ENCODE measurements at regions not wholly inside any gene's neighbourhood (a gene's known extent, or its start where the extent isn't known, plus 50 kb on each side); places are given as distances from the start of the nearest gene placed in this dataset.

DNA sequence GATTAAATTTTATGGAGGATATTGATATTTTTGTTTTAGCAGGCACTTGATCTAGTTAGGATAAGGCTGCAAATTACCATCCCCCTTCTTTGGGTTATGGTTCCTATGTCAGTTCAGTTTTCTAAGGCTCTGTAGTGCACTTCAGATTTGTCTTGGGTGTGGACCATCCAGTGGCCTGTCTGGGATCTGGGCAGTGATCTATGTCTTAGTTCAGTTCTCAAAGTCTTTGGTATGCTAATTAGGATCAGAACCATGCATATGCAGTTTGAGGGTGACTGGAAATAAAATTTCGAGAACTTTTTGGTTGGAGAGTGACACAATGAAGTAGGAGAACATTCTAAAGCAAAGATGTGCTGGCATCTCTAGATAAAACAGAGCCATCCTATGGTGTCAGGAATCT, 388.2 kb downstream of the MID1IP1 start:
- no peak for DNase-seq

DNA sequence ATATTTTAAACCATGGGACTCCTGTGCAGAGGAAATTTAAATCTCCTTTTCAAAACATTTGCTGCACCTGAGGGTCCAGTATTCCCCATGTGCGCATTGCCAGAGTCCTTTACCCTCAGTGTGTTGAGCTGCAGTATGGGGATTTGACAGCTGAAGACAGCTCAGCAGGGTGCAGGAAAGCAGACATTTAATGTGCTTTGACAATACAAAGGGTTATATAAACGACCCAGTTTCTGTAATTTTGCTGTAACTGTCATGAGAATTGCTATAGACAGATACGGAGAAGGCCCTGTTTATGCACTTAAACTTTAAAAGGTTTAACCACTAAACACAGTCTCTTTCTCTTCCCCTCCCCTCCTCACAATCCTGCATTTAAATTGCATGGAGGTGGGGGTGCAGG, 393.4 kb downstream of the MID1IP1 start:
- no peak for DNase-seq

DNA sequence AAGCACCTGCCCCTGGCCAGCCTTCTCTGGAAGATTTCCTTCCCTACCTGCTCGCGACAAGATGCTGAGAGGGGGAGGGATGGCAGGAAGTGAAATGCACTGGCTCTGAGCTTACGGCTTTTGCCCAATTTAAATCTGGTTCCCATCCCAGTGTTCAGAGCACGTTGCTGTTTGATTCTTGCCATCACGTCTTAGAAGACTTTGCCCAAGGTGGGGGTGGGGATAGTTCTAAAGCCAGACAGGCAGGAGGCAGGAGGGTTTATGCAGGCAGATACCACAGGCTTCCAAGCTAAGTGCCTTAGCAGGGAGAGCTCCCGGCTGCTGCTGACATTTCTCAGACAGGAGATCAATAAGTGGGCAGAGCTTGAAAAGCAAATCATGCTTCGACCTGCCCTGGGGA, 393.9 kb downstream of the MID1IP1 start:
- DNase-seq = no peak

DNA sequence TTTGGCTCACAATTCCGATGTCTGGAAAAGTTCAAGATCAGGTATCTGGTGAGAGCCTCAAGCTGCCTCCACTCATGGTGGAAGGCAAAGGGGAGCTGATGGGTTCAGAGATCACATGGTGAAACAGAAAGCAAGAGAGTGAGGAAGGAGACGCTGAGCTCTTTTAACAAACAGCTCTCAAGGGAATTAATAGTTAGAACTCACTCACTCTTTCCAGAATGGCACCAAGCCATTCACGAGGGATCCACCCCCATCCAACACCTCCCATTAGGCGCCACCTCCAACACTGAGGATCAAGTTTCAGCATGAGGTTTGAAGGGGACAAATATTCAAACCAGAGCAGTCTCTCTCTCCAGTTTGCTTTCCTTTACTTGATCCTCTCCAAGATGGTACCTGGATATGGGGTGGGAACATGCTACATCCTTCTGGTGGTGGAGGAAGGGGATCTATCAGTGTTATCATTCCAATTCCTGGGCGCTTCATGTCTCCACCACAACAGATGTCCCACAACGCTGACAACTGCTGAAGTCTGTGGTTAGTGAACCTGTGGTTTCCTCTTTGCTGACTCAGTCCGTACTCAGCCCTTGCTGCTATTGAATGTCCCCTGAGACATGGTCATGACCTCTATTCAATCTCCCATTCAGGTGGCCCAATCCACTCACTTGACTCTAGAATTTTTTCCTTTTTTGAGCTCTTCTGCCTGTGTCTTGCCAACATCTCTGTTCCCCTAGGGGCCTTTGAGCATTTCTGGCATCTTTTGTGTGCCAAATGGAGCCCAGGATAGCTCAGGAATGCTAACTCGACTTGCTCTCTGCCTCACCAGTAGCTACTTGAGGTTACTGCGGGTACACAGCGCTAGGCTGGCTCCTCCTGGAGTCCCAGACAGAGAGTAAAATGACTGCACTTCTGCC, 395.2 kb downstream of the MID1IP1 start:
- peak; percentile 8 for DNase-seq

DNA sequence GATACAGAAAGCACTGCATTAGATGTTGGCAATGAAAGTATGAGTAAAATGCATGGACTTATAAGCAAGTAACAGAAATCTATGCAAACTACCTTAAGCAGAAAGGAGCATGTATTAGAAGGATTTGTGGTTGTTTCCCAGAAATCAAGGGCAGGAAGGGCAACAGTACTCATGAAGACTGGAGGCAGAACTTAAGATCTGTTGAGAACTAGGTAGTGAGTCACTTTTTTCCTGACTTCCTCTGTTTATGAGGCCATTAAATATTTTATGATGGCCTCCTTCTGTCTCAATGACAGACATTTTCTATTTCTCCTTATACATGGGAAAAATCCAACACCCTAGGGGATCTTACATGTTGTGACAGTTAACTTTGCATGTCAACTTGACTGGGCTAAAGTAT, 398.2 kb downstream of the MID1IP1 start:
- no peak for DNase-seq

DNA sequence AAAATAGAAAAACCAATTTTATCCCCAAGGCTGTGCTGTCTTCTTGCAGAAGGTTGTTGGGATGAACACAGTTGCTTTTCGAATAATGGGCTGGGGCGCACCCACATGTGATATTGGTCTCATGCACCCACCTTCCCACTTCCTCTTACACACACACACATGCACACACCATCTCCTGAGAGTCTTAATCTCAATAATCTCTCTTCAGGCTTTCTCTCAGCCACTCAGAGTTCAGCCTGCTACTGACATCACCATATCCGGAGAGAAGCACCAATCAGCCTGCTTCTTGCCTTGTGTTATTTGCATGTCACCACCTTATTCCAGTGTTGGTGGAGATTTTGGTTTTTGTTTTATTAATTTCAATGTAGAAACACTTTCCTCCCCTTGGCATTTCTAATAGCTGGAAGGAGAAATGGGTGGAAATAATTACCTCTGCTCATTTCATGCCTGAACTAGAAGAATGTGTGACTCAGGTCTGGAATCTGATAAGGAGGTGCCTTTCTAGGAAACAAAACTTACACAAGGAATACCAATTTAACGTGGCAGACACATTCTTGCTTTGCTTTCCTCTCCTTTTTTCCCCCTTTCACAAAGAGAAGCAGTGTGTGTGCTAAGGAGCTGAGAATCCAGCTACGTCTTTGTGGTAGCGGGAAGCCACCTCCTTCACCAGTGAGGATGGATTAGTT, 400.2 kb downstream of the MID1IP1 start:
- DNase-seq = no peak

DNA sequence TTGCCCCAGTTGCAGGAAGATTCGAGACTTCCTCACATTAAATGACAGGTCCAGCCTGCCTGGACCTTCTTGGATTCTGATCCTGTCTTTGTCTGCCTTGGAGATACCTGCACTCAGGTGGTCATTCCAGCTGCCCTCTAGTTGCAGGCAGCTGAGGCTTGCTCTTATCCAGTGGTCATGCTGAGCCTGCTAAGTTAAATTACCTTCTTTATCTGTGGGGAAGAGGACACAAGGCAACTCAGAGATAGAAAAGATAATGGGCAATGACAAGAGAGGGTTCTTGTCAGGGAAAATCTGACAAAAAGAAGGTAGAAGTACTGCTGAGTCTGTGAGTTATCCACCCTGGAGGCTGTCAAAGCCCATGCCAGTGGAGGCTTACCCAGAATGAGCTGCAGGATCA, 401.4 kb downstream of the MID1IP1 start:
- DNase-seq = no peak

DNA sequence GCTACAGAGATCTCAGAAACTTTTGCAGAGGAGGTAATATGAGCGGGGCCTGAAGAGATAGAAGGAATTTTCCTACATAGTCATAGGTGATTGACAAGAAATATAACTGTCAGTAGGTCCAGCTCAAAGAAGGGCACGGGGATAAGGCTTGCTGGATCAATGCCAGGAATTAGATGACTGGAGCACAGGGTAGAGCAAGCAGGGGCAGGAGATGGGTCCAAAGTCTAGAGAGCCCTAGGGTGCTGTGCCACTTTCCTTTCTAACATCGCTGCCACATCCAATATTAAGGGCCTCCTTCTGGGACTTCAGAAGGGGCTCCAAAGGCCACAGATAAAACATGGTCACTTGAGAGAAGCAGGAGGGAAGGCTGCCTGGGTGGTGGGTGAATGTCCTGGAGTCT, 402.2 kb downstream of the MID1IP1 start:
- DNase-seq = no peak

DNA sequence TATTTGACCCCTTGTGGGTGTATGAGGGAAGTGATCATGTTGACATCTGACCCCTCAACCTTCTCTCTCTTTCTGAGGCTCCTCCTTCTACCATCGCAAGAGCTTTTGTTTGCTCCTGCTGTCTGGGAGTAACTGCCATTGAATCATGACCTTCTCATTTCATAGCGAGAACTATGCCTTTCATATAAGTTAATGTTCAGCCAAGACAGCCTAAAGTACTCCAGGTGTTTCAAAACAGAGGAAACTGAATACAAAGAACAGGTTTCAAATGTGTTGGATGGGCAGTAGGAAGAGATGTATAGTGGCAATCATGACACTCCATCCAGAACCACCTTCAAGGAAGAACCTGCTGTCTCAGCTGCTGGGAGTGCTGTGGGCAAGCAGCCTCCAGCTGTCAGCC, 403.1 kb downstream of the MID1IP1 start:
- DNase-seq = no peak

DNA sequence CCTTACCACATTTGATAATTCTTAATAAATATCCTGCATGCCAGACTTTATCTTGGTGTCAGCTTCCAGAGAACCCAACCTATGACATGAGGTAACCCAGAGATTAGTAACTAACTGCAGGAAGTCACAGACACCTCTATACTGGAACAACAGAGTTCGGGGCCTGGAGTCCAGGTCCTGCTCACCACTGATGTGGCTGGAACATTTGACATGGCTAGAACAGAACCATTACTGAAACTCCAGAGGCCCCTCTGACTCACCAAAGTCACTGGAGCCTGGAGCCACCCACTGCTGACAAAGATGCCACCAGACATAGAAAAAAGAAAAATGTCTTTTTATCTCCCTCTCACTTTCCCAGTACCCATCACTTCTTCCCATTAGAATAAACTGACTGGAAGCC, 403.7 kb downstream of the MID1IP1 start:
- DNase-seq = no peak

DNA sequence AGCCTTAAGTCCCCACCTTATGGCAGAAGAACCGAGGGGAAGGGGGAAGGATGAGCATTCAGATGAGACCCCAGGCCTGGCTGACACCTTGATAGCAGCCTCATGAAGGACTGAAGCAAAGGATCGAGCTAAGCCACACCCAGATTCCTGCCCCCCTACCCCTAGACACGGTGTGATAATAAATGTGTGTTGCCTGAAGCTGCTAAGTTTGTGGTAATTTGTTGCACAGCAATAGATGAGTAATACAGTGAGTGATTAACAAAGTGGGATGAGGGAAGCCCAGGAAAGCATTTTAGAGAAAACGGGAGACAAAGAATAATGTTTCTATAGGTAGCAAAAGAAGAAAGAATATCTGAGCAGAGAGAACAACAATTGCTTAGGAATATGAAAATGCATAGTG, 404.2 kb downstream of the MID1IP1 start:
- no peak for DNase-seq

DNA sequence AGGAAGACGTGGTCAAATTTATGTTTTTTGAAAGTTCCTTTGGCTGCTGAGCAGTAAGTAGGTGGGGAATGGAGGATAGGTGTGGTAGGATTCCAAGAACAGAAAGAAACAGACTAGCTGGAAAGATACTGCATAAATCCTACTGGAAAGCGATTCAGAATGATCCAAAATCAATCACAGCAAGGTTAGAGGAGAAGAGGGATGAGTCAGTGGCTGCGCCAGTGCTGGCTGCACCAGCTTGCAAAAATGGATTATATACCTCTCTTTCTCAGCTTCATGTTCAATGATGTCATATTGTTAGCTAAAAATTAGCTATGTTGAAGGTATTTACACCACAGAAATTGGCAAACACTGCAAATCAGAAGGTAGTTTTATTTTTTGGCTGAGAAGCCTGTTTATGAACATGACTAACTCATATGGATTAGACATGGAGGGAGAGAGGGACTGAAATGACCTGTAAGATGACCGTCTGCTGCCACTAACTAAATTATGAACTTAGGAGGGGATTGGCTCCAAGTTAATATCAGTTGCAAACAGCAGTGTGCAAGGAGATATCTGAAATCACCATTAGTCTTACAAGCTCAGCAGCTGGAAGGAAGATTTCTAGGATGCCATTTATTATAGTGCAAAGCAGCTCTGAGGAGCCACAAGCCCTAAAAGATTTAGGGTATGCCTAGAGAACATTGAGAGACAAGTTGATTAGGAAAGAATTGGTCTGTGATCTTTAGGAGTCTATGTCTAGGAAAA, 405.3 kb downstream of the MID1IP1 start:
- DNase-seq = no peak

DNA sequence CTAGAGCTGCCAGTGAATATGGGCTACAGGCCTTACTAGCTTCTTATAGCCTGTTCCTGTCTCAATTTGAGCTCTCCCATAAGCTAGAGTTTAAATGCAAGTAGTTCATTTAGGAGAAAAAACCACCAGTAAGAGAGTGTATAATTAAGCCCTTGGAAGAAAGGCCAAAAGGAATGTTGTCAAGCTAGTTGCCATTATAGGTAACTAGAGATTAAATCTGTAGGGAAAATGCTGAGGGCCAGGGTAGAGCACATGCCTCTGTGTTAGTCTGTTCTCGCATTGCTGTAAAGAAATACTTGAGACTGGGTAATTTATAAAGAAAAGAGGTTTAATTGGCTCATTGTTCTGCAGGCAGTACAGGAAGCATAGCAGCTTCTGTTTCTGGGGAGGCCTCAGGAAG, 410.2 kb downstream of the MID1IP1 start:
- DNase-seq = no peak

DNA sequence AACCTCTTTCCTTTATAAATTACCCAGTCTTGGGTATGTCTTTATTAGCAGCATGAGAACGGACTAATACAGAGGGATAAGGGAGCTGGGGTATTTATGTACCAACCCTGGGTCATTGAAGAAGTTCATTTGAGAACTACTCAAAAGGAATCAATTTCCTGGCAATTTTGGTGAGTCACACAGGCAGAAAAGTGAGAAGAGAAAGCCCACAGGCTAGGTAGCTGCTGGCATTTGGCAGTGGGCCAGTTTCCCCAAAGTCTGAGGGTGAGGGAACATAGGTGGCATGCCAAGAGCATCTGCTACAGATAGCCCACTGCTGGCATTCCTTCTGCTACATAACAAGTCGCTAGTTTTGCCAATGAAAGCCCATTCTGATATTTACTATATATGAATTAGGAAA, 411.2 kb downstream of the MID1IP1 start:
- DNase-seq = no peak

DNA sequence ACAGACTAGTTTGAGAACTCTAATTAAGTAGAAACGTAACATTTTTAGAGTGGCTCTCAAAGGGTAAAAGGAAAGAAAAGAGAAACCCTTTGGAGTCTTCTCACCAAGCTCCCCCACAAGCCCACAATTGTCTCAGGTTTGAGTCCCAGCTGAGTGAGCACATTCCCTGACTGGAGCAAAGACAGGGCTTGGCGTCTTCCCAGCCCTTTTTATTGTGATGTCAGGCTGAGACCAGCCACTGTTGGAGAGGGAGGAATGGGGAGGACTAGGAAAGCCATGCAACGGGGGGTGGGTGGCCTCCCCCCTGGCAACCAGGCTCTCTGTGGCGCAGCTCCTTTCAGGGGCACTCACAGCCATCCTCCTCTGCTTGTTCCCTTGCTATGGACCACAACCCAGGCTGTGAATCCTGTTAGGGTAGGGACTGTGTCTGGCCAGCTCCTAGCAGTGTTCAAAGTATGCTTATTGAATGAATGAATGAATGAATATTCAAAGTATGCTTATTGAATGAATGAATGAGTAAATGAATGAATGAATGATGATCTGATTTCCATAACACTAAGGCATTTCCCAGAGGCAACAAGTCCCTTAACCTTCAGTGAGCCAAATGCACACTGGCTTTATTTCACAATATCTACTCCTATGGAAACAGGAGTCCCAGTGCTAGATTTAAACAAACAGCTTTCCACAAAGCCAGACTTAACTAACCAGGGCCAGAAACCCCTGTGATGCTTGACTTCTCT, 413.3 kb downstream of the MID1IP1 start:
- no peak for DNase-seq

DNA sequence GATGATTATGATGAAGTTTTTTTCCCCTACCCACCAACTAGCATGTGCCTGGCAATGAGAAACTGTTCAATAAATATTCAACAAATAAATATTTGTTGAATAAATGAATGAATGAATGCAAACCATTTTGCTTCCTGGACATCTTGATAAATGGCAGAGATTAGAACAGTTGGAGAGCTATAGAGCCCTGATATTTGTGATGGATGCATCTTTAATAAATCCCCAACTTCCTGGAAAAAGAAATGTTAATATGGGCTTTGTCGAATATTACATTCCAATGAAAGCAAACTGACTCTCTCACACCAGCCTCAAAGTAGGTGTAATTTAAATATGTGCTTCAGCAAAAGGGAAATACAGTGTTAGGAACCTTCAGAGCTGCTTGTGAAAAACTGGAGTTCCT, 419.7 kb downstream of the MID1IP1 start:
- no peak for DNase-seq

DNA sequence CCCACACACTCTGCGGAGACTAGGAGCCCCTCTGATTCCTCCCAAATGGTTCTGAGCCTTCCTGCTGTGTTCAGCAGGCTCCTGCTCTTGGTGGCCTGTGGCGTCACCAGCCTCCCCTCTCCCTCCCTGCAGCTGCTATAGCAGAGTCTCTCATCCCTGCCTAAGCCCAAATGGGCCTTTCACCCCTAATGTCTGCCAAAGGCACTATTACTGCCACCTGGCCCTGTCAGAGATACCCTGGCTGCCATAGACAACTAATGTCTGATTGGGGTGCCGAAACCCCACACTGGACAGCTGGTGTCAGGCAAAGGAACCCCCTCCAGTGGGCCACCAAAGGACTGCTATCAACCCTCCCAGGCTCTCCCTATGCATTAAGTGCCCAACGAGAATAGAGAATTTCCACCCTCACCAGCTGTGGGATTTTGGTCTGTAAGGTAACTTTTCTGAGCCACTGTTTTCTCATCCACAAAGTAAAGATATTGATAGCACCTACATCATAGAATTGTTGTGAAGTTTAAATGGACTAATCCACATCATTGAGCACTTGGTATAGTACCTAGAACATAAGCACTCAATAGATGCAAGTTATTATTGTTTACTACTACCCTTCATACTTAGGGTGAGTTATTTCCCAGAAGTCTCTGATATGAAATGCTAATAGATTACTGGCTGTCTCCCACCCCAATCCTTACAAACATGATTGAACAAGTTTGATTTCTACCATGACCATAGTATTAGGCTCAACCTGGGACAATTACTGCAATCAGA, 421.3 kb downstream of the MID1IP1 start:
- no peak for DNase-seq

DNA sequence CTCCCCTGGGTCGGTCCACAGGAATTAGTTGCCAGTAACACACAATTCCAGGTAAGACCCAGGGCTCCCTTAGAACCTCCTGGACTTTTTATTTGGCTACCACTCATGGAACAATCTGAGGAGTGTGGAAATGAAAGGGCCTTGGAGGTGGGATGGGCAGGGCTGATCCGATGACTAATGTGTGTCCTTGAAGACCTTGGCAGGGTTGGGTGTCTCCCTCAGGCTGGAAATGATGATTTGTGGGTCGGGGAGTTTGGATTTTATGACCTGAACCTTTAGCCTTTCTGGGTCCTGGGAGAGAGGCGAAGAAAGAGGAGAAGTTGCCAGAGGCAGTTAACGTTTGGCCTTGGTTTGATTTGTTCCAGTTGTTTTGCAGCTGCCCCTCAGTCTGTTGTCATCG, 425.0 kb downstream of the MID1IP1 start:
- DNase-seq = no peak

DNA sequence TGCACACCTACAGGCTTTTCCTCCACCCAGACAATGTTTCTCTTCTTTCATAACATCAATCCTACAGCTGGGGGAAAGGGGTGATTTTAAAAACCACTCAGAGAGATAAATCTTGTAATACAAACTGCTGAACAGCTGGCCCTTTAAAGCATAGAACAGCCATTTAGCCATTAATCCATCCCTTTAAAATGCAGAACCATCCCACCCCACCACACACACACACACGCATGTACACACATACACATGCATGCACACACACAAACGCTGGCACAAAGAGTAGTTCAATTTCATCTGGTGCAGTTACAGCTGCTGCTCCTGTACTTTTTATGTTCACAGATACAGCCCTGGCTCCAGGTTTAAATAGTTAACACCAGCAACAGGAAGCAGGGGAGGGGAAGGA, 426.1 kb downstream of the MID1IP1 start:
- no peak for DNase-seq

DNA sequence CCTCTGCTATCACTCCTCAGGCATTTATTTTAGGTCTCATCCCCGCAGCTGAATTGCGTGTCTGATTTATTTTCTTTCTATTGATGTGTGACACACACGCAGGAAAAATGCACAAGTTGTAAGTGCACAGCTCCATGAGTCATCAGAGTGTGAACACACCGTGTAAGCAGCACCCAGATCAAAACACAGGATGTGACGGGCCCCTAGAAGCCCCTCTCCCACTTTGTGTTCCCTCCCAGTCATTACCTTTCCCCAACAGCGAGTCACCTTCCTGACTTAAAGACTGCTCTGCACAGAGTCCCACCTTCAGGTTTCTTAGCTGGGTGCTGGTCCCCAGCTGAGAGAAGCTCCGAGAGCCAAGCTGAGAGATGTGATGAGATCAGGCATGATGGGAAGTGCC, 436.7 kb downstream of the MID1IP1 start:
- no peak for DNase-seq

DNA sequence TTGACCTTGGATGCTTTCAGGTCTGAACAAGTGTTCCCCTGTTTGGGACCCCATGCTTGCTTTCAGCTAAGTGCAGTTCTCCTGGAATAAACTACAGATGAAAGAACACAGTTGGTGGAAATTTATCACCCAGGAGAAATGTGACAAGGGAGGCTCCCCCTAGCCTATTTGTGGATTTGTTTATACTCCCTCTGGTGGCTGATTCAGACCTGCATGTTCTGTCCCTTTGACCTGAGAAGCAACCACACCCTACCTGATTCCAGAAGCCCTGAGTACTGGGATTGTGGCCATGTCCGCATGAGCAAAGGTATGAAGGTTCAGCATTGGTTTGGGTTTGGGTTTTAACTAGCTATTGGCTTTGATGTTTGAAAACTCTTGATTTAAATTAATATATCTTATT, 440.9 kb downstream of the MID1IP1 start:
- DNase-seq = no peak

DNA sequence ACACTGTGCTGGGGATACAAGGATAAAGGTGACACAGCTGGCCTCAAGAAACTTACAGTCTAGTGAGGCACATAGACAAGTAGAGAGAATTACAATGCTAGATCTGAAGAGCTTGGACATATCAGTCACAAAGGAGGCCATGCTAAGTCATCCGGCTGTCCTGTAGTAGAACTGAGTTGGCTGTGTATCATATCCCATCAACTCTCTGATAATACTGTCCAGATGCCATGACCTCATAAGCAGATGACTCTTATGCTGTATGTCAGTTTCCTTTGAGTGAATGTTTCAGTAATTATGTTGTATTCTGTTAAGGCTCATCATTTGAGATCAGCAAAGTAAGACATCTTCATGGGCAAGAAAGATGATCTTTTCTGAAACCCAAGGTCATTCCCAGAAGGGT, 442.9 kb downstream of the MID1IP1 start:
- no peak for DNase-seq

Measured in KG1 (cell line).